ENCODE measurements at regions not wholly inside any gene's neighbourhood (a gene's known extent, or its start where the extent isn't known, plus 50 kb on each side); places are given as distances from the start of the nearest gene placed in this dataset.

GRCh38 chr2:207413376-207413907 is 116.3 kb upstream of the CREB1 start:
- no peak for TF ChIP-seq CTCF (IDR thresholded peaks at IDR 0.05)
- TF ChIP-seq EP300 (IDR thresholded peaks at IDR 0.05): no peak
